H9 (cell line): ENCODE measurements at regions not wholly inside any gene's neighbourhood (a gene's known extent, or its start where the extent isn't known, plus 50 kb on each side); places are given as distances from the start of the nearest gene placed in this dataset.

Experiments
- DNase-seq: peaks from one replicate; pipeline ENCODE4 v3.0.0-alpha.2; 2017
- H2AFZ ChIP-seq: one replicate; pipeline ENCODE4 v1.6.1; 2013; ENCODE audit warnings: mild to moderate bottlenecking, low read length, control low read depth, moderate library complexity
- H2AK5ac ChIP-seq: 2 replicates; pipeline ENCODE4 v1.6.1; 2013; ENCODE audit warnings: low read length, control low read depth, mixed read lengths; ENCODE audit not compliant: insufficient read length
- H2BK120ac ChIP-seq: one replicate; pipeline ENCODE4 v1.6.1; 2013; ENCODE audit warnings: low read depth, mild to moderate bottlenecking, low read length, control low read depth, inconsistent platforms; ENCODE audit not compliant: poor library complexity, severe bottlenecking
- H2BK12ac ChIP-seq: 2 replicates; pipeline ENCODE4 v1.6.1; 2013; ENCODE audit warnings: low read length, control low read depth, mixed read lengths, low read depth; ENCODE audit not compliant: insufficient read length
- H2BK15ac ChIP-seq: 2 replicates; pipeline ENCODE4 v1.6.1; 2013; ENCODE audit warnings: low read depth, low read length, control low read depth
- H2BK20ac ChIP-seq: one replicate; pipeline ENCODE4 v1.6.1; 2013; ENCODE audit warnings: low read depth, mild to moderate bottlenecking, low read length, control low read depth, inconsistent platforms; ENCODE audit not compliant: poor library complexity, severe bottlenecking
- H2BK5ac ChIP-seq: 2 replicates; pipeline ENCODE4 v1.6.1; 2013; ENCODE audit warnings: low read length, control low read depth, mixed read lengths; ENCODE audit not compliant: insufficient read length
- H3K14ac ChIP-seq: 2 replicates; pipeline ENCODE4 v1.6.1; 2013; ENCODE audit warnings: low read length, control low read depth; ENCODE audit not compliant: insufficient read depth
- H3K18ac ChIP-seq: 2 replicates; pipeline ENCODE4 v1.6.1; 2013; ENCODE audit warnings: low read depth, mild to moderate bottlenecking, mixed read lengths, low read length, control low read depth; ENCODE audit not compliant: insufficient read length
- H3K23ac ChIP-seq: 2 replicates; pipeline ENCODE4 v1.6.1; 2013; ENCODE audit warnings: low read length, control low read depth, mixed read lengths, low read depth; ENCODE audit not compliant: insufficient read length
- H3K23me2 ChIP-seq: 2 replicates; pipeline ENCODE4 v1.6.1; 2013; ENCODE audit warnings: low read depth, mild to moderate bottlenecking, mixed read lengths, low read length, control low read depth; ENCODE audit not compliant: insufficient read length, poor library complexity, severe bottlenecking
- H3K27ac ChIP-seq: 2 replicates; pipeline ENCODE4 v1.5.1; 2013; ENCODE audit warnings: low read length, control low read depth, mixed read lengths, low read depth; ENCODE audit not compliant: insufficient read length
- H3K27me3 ChIP-seq: 2 replicates; pipeline ENCODE4 v1.6.1; 2013; ENCODE audit warnings: low read length, control low read depth, inconsistent platforms; ENCODE audit not compliant: insufficient read depth
- H3K4ac ChIP-seq: 2 replicates; pipeline ENCODE4 v1.6.1; 2013; ENCODE audit warnings: low read depth, mild to moderate bottlenecking, control low read depth, inconsistent platforms, low read length, moderate library complexity
- H3K4me1 ChIP-seq: 2 replicates; pipeline ENCODE4 v1.6.1; 2013; ENCODE audit warnings: low read length, control low read depth, inconsistent platforms; ENCODE audit not compliant: insufficient read depth
- H3K4me2 ChIP-seq: 2 replicates; pipeline ENCODE4 v1.6.1; 2013; ENCODE audit warnings: low read length, control low read depth, mixed read lengths; ENCODE audit not compliant: insufficient read length, insufficient read depth
- H3K56ac ChIP-seq: 2 replicates; pipeline ENCODE4 v1.6.1; 2013; ENCODE audit warnings: low read depth, mild to moderate bottlenecking, mixed read lengths, low read length, control low read depth; ENCODE audit not compliant: insufficient read length
- H3K79me1 ChIP-seq: 2 replicates; pipeline ENCODE4 v1.6.1; 2013; ENCODE audit warnings: low read depth, mild to moderate bottlenecking, moderate library complexity, low read length, control low read depth, inconsistent platforms; ENCODE audit not compliant: insufficient read depth, poor library complexity, severe bottlenecking
- H3K79me2 ChIP-seq: 2 replicates; pipeline ENCODE4 v1.6.1; 2013; ENCODE audit warnings: low read length, control low read depth, inconsistent platforms; ENCODE audit not compliant: insufficient read depth
- H3K9ac ChIP-seq: 2 replicates; pipeline ENCODE4 v1.6.1; 2013; ENCODE audit warnings: low read length, control low read depth, mixed read lengths; ENCODE audit not compliant: insufficient read length; ENCODE audit errors: extremely low read depth
- H3K9me3 ChIP-seq: one replicate; pipeline ENCODE4 v1.6.1; 2013; ENCODE audit warnings: low read depth, low read length, inconsistent platforms; ENCODE audit not compliant: control insufficient read depth
- H3T11ph ChIP-seq: one replicate; pipeline ENCODE4 v1.6.1; 2013; ENCODE audit warnings: mild to moderate bottlenecking, low read length, control low read depth, inconsistent platforms
- H4K20me1 ChIP-seq: one replicate; pipeline ENCODE4 v1.6.1; 2013; ENCODE audit not compliant: control insufficient read depth, insufficient read length, insufficient read depth
- H4K5ac ChIP-seq: 2 replicates; pipeline ENCODE4 v1.6.1; 2013; ENCODE audit warnings: low read depth, mild to moderate bottlenecking, mixed read lengths, low read length, control low read depth; ENCODE audit not compliant: insufficient read length
- H4K8ac ChIP-seq: replicated peaks from 2 replicates; pipeline ENCODE4 v1.6.1; 2013; ENCODE audit warnings: low read length, control low read depth, mixed read lengths, low read depth; ENCODE audit not compliant: insufficient read length
- H4K91ac ChIP-seq: 2 replicates; pipeline ENCODE4 v1.6.1; 2013; ENCODE audit warnings: low read depth, mild to moderate bottlenecking, moderate library complexity, mixed read lengths, low read length, control low read depth; ENCODE audit not compliant: insufficient read length
- H3K27ac Mint-ChIP-seq, 3 experiments: 2 replicates in 2 of 3; 3 replicates in 1 of 3; pipeline ENCODE4 v1.8.0; 2020 to 2021; ENCODE audit warnings: mixed read lengths in 3 of 3, mild to moderate bottlenecking in 1 of 3, moderate library complexity in 1 of 3
- H3K27me3 Mint-ChIP-seq: 2 replicates; pipeline ENCODE4 v1.8.0; 2021; ENCODE audit warnings: low read depth, mild to moderate bottlenecking, moderate library complexity, mixed read lengths
- H3K36me3 Mint-ChIP-seq, 3 experiments: 2 replicates in 2 of 3; 3 replicates in 1 of 3; pipeline ENCODE4 v1.8.0; 2020 to 2021; ENCODE audit warnings: low read depth in 3 of 3, mixed read lengths in 3 of 3; ENCODE audit not compliant: insufficient read depth in 1 of 3
- H3K4me1 Mint-ChIP-seq, 2 experiments: 2 replicates each; pipeline ENCODE4 v1.8.0; 2020; ENCODE audit warnings: mixed read lengths in 2 of 2
- H3K4me3 Mint-ChIP-seq, 2 experiments: 2 replicates in 1 of 2; 3 replicates in 1 of 2; pipeline ENCODE4 v1.8.0; 2020 to 2021; ENCODE audit warnings: mild to moderate bottlenecking in 2 of 2, mixed read lengths in 2 of 2, moderate library complexity in 1 of 2
- H3K9me3 Mint-ChIP-seq, 2 experiments: 2 replicates in 1 of 2; 3 replicates in 1 of 2; pipeline ENCODE4 v1.8.0; 2020; ENCODE audit warnings: mild to moderate bottlenecking in 2 of 2, mixed read lengths in 2 of 2, moderate library complexity in 1 of 2
- WGBS: extraction: QIAGEN DNeasy Blood & Tissue Kit; methylation state at CpG from one replicate; pipeline ENCODE4 v1.1.7; 2013; ENCODE audit warnings: missing lambda C conversion rate, low lambda C conversion rate, mixed read lengths; ENCODE audit not compliant: insufficient read length; ENCODE audit errors: extremely low coverage; 5-methylcytosine and 5-hydroxymethylcytosine counted together
- TF ChIP-seq, protein P1 (sequence below): fragments of 200-600 bp; sonication (generic); conservative IDR thresholded peaks from 3 replicates; pipeline ENCODE4 v1.8.0; 2021; ENCODE audit warnings: antibody characterized with exemption, mild to moderate bottlenecking

DNA sequence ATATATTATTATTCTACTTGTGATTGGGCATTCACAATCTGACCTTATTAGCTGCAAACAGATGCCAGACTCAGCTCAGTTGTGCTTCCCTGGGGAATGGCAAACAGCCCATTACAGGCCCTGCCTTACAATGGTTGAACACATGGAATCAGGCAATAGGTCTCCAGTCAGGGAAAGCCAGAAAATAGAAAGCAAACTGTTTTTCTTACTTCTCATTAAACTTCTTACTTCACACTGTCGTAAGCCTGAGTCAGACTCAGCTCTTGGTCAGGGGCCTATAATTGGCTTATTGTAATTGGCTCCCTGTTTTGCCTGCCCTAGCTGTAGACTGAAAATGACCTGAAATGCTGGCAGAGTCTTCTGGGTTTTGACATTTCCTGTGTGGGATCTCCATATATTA lies 77.0 kb upstream of the CA10 start:
- Histone ChIP-seq H3K9ac (no peak overlapping the region), H4K8ac (no peak overlapping the region), H3K27me3 (no peaks in the 10 kb centered on the region), H2AK5ac (no peak overlapping the region), H2BK15ac (no peak overlapping the region), H3K27ac (no peak overlapping the region), H3K23me2 (no peaks in the 10 kb centered on the region), H3K9me3 (no peaks in the 10 kb centered on the region), H3K79me2 (no peaks in the 10 kb centered on the region), H3K18ac (no peak overlapping the region), H3K14ac (no peak overlapping the region), H3K23ac (no peak overlapping the region), H3T11ph (no peak overlapping the region), H3K4ac (no peak overlapping the region), H3K56ac (no peak overlapping the region), H2BK20ac (no peak overlapping the region), H3K79me1 (no peaks in the 10 kb centered on the region), H2AFZ (no peak overlapping the region), H4K91ac (no peak overlapping the region), H3K4me2 (no peak overlapping the region), H4K20me1 (no peaks in the 10 kb centered on the region), H2BK120ac (no peak overlapping the region), H2BK12ac (no peak overlapping the region), H4K5ac (no peak overlapping the region), H2BK5ac (no peak overlapping the region), H3K4me1 (no peaks in the 10 kb centered on the region)
- Mint-ChIP-seq H3K9me3 (no peaks in the 10 kb centered on the region), H3K27me3 (no peaks in the 10 kb centered on the region), H3K27ac (no peak overlapping the region), H3K4me1 (peaks cover 3 to 7% of the 10 kb centered on the region in 2 experiments; a peak in 2 of 4 replicates), H3K36me3 (no peaks in the 10 kb centered on the region), H3K4me3 (no peak overlapping the region)
- DNase-seq: no peak
- TF ChIP-seq, protein P1, sequence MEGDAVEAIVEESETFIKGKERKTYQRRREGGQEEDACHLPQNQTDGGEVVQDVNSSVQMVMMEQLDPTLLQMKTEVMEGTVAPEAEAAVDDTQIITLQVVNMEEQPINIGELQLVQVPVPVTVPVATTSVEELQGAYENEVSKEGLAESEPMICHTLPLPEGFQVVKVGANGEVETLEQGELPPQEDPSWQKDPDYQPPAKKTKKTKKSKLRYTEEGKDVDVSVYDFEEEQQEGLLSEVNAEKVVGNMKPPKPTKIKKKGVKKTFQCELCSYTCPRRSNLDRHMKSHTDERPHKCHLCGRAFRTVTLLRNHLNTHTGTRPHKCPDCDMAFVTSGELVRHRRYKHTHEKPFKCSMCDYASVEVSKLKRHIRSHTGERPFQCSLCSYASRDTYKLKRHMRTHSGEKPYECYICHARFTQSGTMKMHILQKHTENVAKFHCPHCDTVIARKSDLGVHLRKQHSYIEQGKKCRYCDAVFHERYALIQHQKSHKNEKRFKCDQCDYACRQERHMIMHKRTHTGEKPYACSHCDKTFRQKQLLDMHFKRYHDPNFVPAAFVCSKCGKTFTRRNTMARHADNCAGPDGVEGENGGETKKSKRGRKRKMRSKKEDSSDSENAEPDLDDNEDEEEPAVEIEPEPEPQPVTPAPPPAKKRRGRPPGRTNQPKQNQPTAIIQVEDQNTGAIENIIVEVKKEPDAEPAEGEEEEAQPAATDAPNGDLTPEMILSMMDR: no peak
- no CpG with 5 or more reads among the region's 1 CpG for WGBS
